ENCODE measurements at regions not wholly inside any gene's neighbourhood (a gene's known extent, or its start where the extent isn't known, plus 50 kb on each side); places are given as distances from the start of the nearest gene placed in this dataset.

DNA sequence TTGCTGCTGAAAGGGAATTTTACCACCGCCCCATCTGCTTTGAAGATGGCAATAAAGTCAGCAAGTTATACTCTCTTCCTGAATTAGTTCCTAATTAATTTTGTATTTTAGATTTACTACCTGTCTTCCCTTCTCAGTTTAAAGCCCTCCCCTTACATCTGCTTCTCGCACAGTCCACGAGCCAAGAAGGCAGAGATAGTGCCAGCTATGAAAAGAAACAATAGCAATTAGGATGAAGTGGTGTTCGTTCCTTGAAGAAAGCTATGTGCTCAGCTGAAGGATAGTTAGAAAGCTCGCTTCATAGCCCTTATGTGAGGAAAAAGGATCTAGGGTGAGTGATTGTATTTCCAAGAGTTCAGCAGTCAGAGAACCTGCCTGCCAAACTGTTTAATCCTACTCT is 1678.8 kb upstream of the TENM3 start:
- no peak for TF ChIP-seq ZFX (IDR thresholded peaks at IDR 0.05)
- TF ChIP-seq, protein P1, sequence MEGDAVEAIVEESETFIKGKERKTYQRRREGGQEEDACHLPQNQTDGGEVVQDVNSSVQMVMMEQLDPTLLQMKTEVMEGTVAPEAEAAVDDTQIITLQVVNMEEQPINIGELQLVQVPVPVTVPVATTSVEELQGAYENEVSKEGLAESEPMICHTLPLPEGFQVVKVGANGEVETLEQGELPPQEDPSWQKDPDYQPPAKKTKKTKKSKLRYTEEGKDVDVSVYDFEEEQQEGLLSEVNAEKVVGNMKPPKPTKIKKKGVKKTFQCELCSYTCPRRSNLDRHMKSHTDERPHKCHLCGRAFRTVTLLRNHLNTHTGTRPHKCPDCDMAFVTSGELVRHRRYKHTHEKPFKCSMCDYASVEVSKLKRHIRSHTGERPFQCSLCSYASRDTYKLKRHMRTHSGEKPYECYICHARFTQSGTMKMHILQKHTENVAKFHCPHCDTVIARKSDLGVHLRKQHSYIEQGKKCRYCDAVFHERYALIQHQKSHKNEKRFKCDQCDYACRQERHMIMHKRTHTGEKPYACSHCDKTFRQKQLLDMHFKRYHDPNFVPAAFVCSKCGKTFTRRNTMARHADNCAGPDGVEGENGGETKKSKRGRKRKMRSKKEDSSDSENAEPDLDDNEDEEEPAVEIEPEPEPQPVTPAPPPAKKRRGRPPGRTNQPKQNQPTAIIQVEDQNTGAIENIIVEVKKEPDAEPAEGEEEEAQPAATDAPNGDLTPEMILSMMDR (conservative IDR thresholded peaks at IDR 0.05), result no peak

All from C4-2B (cell line).